GM18858 (cell line): ENCODE measurements at regions not wholly inside any gene's neighbourhood (a gene's known extent, or its start where the extent isn't known, plus 50 kb on each side); places are given as distances from the start of the nearest gene placed in this dataset.

Experiments used
- ATAC-seq: cut with Tn5 transposase; IDR thresholded peaks from one replicate; pipeline ENCODE4 v1.9.1; 2021; ENCODE audit not compliant: unreplicated experiment

- ATAC-seq: no peak
Measured at GRCh38 chr12:59010941-59011340, 90.6 kb upstream of the LRIG3 start.

- ATAC-seq: no peak
Measured at GRCh38 chr12:59010118-59010517, 89.8 kb upstream of the LRIG3 start.

GRCh38 chr12:59007620-59008019 lies 87.3 kb upstream of the LRIG3 start:
- ATAC-seq: no peak

GRCh38 chr12:59005193-59005955 lies 85.1 kb upstream of the LRIG3 start:
- no peak for ATAC-seq

GRCh38 chr12:59004456-59004855 lies 84.2 kb upstream of the LRIG3 start:
- no peak for ATAC-seq

GRCh38 chr12:58995666-58996363 lies 75.5 kb upstream of the LRIG3 start:
- no peak for ATAC-seq

GRCh38 chr12:58988643-58989344 lies 68.5 kb upstream of the LRIG3 start:
- no peak for ATAC-seq

GRCh38 chr12:58981961-58982360 lies 61.7 kb upstream of the LRIG3 start:
- no peak for ATAC-seq

GRCh38 chr12:58980768-58981167 lies 60.5 kb upstream of the LRIG3 start:
- no peak for ATAC-seq

- no peak for ATAC-seq
Measured at GRCh38 chr12:58978717-58979116, 58.4 kb upstream of the LRIG3 start.

- ATAC-seq: no peak
Measured at GRCh38 chr12:58977476-58977875, 57.2 kb upstream of the LRIG3 start.

- no peak for ATAC-seq
Measured at GRCh38 chr12:58976146-58976545, 55.8 kb upstream of the LRIG3 start.
